Muscle of leg (tissue), 3 donors: ENCODE measurements at regions not wholly inside any gene's neighbourhood (a gene's known extent, or its start where the extent isn't known, plus 50 kb on each side); places are given as distances from the start of the nearest gene placed in this dataset.

ENCODE experiments used
- DNase-seq: peaks from one replicate; pipeline ENCODE4 v3.0.0; 2013
- H3K27ac ChIP-seq: one replicate; pipeline ENCODE4 v1.5.1; 2013; ENCODE audit warnings: mild to moderate bottlenecking, low read length, control low read depth
- H3K27me3 ChIP-seq: one replicate; pipeline ENCODE4 v1.6.1; 2013; ENCODE audit warnings: low read length; ENCODE audit not compliant: control insufficient read depth, insufficient read depth
- H3K36me3 ChIP-seq: one replicate; pipeline ENCODE4 v1.6.1; 2013; ENCODE audit warnings: low read length; ENCODE audit not compliant: control insufficient read depth, insufficient read depth
- H3K4me1 ChIP-seq: one replicate; pipeline ENCODE4 v1.6.1; 2013; ENCODE audit warnings: low read length; ENCODE audit not compliant: control insufficient read depth, insufficient read depth
- H3K4me3 ChIP-seq: one replicate; pipeline ENCODE4 v1.5.1; 2013; ENCODE audit warnings: low read length, control low read depth
- H3K9me3 ChIP-seq: replicated peaks from 2 replicates; pipeline ENCODE4 v1.6.1; 2013; ENCODE audit warnings: low read depth, low read length; ENCODE audit not compliant: control insufficient read depth
- WGBS: methylation state at CpG from one replicate; pipeline ENCODE4 v1.1.5; 2013; ENCODE audit warnings: missing lambda C conversion rate; ENCODE audit not compliant: insufficient coverage; 5-methylcytosine and 5-hydroxymethylcytosine counted together

- H3K4me3 ChIP-seq = no peak overlapping the region
- no CpG with 5 or more reads among the region's 3 CpGs for WGBS
- DNase-seq = no peak
- no peaks in the 10 kb centered on the region for H3K9me3 ChIP-seq
- H3K27me3 ChIP-seq = no peaks in the 10 kb centered on the region
- H3K4me1 ChIP-seq = no peaks in the 10 kb centered on the region
- no peak overlapping the region for H3K27ac ChIP-seq
- H3K36me3 ChIP-seq = no peaks in the 10 kb centered on the region
These were observed 657.9 kb downstream of the SLITRK5 start for GRCh38 chr13:88329066-88329465.

DNA sequence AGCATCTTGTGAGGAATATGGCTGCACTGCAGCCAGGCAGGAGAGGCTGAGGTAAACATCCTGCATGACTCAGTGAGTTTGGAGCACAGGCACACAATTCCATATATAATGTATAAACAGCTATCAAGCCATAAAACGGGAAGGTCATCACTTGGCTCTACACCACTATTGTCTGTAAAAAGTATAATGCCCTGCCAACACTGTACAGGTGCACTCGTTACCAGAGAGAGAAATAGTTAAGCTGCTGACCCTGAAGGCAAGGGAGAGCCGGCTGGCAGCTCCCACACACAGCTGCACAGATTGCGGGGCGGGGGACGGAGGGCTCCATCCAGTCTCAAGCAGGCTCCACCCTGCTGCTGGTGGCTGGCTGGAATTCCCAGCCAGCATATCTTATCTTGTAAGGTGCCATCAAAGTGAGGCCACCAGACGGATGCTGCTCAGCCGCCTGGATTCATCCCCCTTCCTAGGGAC lies 668.1 kb downstream of the SLITRK5 start:
- Histone ChIP-seq H3K36me3 (no peaks in the 10 kb centered on the region), H3K9me3 (no peaks in the 10 kb centered on the region), H3K27ac (no peak overlapping the region), H3K4me3 (no peak overlapping the region), H3K27me3 (no peaks in the 10 kb centered on the region), H3K4me1 (no peaks in the 10 kb centered on the region)
- no peak for DNase-seq
- 44% methylated on average over 6 of the region's 8 CpGs for WGBS

DNA sequence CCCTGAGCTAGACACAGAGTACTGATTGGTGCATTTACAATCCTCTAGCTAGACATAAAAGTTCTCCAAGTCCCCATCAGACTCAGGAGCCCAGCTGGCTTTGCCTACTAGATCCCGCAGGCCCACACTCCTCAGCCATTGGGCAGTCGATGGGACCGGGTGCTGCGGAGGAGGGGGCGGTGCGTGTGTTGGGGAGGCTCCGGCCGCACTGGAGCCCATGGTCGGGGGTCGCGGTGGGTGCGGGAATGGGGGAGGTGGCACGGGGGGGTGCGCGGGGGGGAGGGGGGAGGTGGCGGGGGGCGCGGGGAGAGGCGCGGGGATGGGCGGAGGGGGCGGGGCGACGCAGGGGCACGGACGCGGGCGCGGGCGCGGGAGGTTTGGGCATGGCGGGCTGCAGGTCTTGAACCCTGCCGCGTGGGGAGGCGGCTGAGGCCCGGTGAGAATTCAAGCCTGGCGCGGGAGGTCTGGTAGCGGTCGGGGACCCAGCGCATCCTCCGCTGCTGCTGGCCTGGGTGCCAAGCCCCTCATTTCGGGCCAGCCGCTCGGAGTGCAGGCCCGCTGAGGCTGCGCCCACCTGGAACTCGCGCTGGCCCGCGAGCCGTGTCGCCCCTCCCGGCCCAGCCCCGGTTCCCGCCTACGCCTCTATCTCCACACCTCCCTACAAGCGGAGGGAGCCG lies 674.1 kb downstream of the SLITRK5 start:
- H3K27ac ChIP-seq = no peak overlapping the region
- no peaks in the 10 kb centered on the region for H3K27me3 ChIP-seq
- WGBS = 96% methylated on average over 15 of the region's 59 CpGs
- DNase-seq = no peak
- H3K4me3 ChIP-seq = no peak overlapping the region
- no peaks in the 10 kb centered on the region for H3K9me3 ChIP-seq
- H3K36me3 ChIP-seq = no peaks in the 10 kb centered on the region
- H3K4me1 ChIP-seq = no peaks in the 10 kb centered on the region

GRCh38 chr13:88360761-88361160 lies 689.6 kb downstream of the SLITRK5 start:
- Histone ChIP-seq H3K36me3 (no peaks in the 10 kb centered on the region), H3K27me3 (no peaks in the 10 kb centered on the region), H3K9me3 (no peaks in the 10 kb centered on the region), H3K27ac (no peak overlapping the region), H3K4me1 (no peaks in the 10 kb centered on the region), H3K4me3 (no peak overlapping the region)
- DNase-seq = no peak
- WGBS = no CpG with 5 or more reads among the region's 2 CpGs

DNA sequence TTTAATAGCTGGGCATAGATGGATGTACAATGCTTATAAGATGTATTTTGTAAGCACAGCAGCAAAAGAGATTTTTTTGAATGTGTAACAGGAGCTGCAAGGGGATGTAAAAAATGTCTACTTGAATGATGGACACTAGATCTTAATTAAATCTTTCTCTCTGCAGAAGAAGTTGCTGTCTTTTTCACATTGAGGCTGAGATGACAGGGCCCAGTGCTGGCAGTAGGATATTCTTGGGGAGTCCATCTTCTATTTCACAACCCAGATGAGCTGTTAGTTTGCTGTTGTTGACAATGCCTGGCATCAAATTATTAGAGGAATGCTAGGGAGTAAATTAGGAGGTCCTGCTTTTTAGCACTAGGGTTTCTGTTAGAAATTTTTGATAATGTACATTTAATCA lies 698.7 kb downstream of the SLITRK5 start:
- Histone ChIP-seq H3K4me1 (no peaks in the 10 kb centered on the region), H3K36me3 (no peaks in the 10 kb centered on the region), H3K4me3 (no peak overlapping the region), H3K27ac (no peak overlapping the region), H3K27me3 (no peaks in the 10 kb centered on the region), H3K9me3 (no peaks in the 10 kb centered on the region)
- DNase-seq = no peak

GRCh38 chr13:88376760-88377388 lies 705.7 kb downstream of the SLITRK5 start:
- Histone ChIP-seq H3K4me1 (no peaks in the 10 kb centered on the region), H3K27me3 (no peaks in the 10 kb centered on the region), H3K9me3 (no peaks in the 10 kb centered on the region), H3K4me3 (no peak overlapping the region), H3K36me3 (no peaks in the 10 kb centered on the region), H3K27ac (no peak overlapping the region)
- DNase-seq = no peak
- WGBS = no CpG with 5 or more reads among the region's 2 CpGs

- no peaks in the 10 kb centered on the region for H3K36me3 ChIP-seq
- no peak overlapping the region for H3K4me3 ChIP-seq
- no peak overlapping the region for H3K27ac ChIP-seq
- DNase-seq = no peak
- no peaks in the 10 kb centered on the region for H3K9me3 ChIP-seq
- H3K27me3 ChIP-seq = no peaks in the 10 kb centered on the region
- no peaks in the 10 kb centered on the region for H3K4me1 ChIP-seq
- no CpG with 5 or more reads among the region's 2 CpGs for WGBS
These were observed 706.7 kb downstream of the SLITRK5 start for GRCh38 chr13:88377852-88378251.

DNA sequence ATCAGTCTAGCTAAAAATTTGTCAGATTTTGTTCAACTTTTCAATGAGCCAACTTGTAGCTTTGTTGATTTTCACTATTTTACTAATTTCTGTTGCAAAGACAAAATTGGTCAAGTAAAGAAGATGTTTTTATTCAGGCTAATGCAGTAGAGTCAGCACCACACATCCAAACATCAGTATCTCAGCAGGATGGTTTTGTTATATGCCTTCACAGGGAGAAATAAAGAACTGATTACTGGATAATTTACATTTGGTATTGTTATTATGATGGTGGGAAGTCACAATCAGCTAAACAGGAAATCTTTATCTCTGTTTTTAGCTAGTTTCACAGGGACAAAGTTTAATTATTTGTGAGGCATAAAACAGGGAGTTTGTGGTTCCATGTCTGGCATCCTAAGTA lies 713.4 kb downstream of the SLITRK5 start:
- no peaks in the 10 kb centered on the region for H3K4me1 ChIP-seq

GRCh38 chr13:88395804-88396203 lies 724.6 kb downstream of the SLITRK5 start:
- DNase-seq = no peak
- Histone ChIP-seq H3K4me1 (no peaks in the 10 kb centered on the region), H3K9me3 (peaks cover 2% of the 10 kb centered on the region), H3K4me3 (no peak overlapping the region), H3K27ac (no peak overlapping the region), H3K36me3 (no peaks in the 10 kb centered on the region), H3K27me3 (no peaks in the 10 kb centered on the region)

More for the DNA sequence above, 713.4 kb downstream of the SLITRK5 start:
- H3K9me3 ChIP-seq = no peaks in the 10 kb centered on the region
- H3K27me3 ChIP-seq = no peaks in the 10 kb centered on the region
- H3K27ac ChIP-seq = no peak overlapping the region
- H3K4me3 ChIP-seq = no peak overlapping the region
- no peak for DNase-seq
- no peaks in the 10 kb centered on the region for H3K36me3 ChIP-seq

DNA sequence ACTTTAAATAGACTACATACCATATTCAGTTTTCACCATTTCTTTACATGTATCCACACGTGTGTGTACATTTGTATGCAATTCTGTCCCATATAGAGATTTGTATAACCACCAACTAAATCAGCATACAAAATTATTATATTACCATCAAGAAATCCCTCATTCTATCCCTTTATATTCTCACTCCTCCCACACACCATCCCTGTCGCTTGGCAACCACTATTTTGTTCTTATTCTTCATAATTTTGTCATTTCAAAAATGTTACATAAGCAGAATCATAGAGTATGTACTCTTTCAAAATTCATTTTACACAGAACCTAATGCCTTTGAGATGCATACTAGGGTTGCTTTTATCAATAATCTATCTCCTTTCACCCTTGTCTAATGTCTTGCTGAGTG lies 740.5 kb downstream of the SLITRK5 start:
- no peaks in the 10 kb centered on the region for H3K27me3 ChIP-seq
- no peak for DNase-seq
- H3K36me3 ChIP-seq = no peaks in the 10 kb centered on the region
- WGBS = no CpG with 5 or more reads among the region's 2 CpGs
- H3K27ac ChIP-seq = no peak overlapping the region
- H3K4me3 ChIP-seq = no peak overlapping the region
- no peaks in the 10 kb centered on the region for H3K4me1 ChIP-seq
- H3K9me3 ChIP-seq = no peaks in the 10 kb centered on the region

DNA sequence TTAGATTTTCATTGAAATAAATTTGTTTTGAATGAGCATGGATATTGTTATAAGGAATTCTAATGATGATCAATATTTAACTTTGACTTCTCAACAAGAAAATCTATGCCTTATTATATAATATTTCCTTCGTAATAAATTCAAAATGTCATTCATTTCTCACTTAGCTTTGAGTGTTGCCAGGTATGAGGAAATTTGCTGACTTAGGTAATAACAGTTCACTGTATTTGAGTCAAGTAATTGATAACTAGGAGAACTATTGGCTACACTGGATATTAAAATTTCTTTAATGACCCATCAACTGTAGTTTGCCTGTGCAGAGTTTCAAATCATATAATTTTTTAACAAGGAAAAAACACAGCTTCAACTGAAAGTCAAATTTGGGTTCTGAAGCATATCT lies 746.6 kb downstream of the SLITRK5 start:
- WGBS = no CpG with 5 or more reads among the region's 1 CpG
- Histone ChIP-seq H3K27ac (no peak overlapping the region), H3K4me1 (no peaks in the 10 kb centered on the region), H3K4me3 (no peak overlapping the region), H3K9me3 (no peaks in the 10 kb centered on the region), H3K36me3 (no peaks in the 10 kb centered on the region), H3K27me3 (no peaks in the 10 kb centered on the region)
- DNase-seq = no peak
